IMR-90 (cell line): ENCODE measurements at regions not wholly inside any gene's neighbourhood (a gene's known extent, or its start where the extent isn't known, plus 50 kb on each side); places are given as distances from the start of the nearest gene placed in this dataset.

Experiments used
- POLR2A ChIP-seq: IDR thresholded peaks from 2 replicates; pipeline ENCODE4 v1.6.1; 2012; ENCODE audit warnings: mild to moderate bottlenecking, low read depth, low read length
- SMC3 ChIP-seq: fragments of 150-350 bp; IDR thresholded peaks from 2 replicates; pipeline ENCODE4 v1.6.1; 2016; ENCODE audit warnings: low read depth, mild to moderate bottlenecking, antibody characterized with exemption, low read length, moderate library complexity
- TF ChIP-seq, protein P1 (sequence below): conservative IDR thresholded peaks from 2 replicates; pipeline ENCODE4 v1.5.1; 2012; ENCODE audit warnings: mild to moderate bottlenecking, low read depth, low read length, improper control_type of control experiment

- TF ChIP-seq, protein P1, sequence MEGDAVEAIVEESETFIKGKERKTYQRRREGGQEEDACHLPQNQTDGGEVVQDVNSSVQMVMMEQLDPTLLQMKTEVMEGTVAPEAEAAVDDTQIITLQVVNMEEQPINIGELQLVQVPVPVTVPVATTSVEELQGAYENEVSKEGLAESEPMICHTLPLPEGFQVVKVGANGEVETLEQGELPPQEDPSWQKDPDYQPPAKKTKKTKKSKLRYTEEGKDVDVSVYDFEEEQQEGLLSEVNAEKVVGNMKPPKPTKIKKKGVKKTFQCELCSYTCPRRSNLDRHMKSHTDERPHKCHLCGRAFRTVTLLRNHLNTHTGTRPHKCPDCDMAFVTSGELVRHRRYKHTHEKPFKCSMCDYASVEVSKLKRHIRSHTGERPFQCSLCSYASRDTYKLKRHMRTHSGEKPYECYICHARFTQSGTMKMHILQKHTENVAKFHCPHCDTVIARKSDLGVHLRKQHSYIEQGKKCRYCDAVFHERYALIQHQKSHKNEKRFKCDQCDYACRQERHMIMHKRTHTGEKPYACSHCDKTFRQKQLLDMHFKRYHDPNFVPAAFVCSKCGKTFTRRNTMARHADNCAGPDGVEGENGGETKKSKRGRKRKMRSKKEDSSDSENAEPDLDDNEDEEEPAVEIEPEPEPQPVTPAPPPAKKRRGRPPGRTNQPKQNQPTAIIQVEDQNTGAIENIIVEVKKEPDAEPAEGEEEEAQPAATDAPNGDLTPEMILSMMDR = no peak
- TF ChIP-seq SMC3 (no peak), POLR2A (no peak)
These were observed 260.6 kb upstream of the ANKRD55 start for GRCh38 chr5:56493766-56494165.
